Heart left ventricle (tissue), 13 donors: ENCODE measurements at regions not wholly inside any gene's neighbourhood (a gene's known extent, or its start where the extent isn't known, plus 50 kb on each side); places are given as distances from the start of the nearest gene placed in this dataset.
"Not testable (repeated sequence)": the region's sequence is repeated elsewhere in the genome, so short reads cannot be mapped to it uniquely, and the experiment has no call there.

Experiments used
- CTCF ChIP-seq, 12 donors: fragments of 200-600 bp; sonication (generic) in 4 of 12; IDR thresholded peaks; one replicate each; pipeline versions ENCODE4 v1.5.0 to v1.8.0; 2018 to 2022; ENCODE audit warnings: antibody characterized with exemption in 12 of 12, mild to moderate bottlenecking in 5 of 12
- POLR2A ChIP-seq, 2 donors: fragments of 450-650 bp; IDR thresholded peaks; one replicate each; pipeline ENCODE4 v1.6.1; 2017; ENCODE audit warnings: antibody characterized with exemption in 2 of 2, mild to moderate bottlenecking in 2 of 2, moderate library complexity in 2 of 2
- donor health status: ischemic (EF 13 %, LVEDD 7.1; RV severe dilation, severe dysfunction).
- donor health status: DM: no; HTN: yes; CAD: no.
- donor health status: DM: no; HTN: no; CAD: no.
- donor health status: ischemic (EF 25% LVEDD 6.9; RV normal size, moderate dysfunction).
- donor health status: ischemic (EF 25% LVEDD 5.7; RV mildly dilated, moderate dysfunction).
- donor health status: ischemic (EF 35%, LVEDD 5.7; RV mildly dilated, moderate dysfunction).
- donor health status: nonischemic (EF 11% LVEDD 7.7; RV severe dilation, severe dysfunction).
- donor health status: DM: yes; HTN: yes; CAD: no.
- donor health status: PGD.
- donor health status: ischemic (EF 29% LVEDD 5.4; RV normal size, mild dysfunction).
- donor health status: nonischemic (EF 23%, LVEDD 6.1; RV moderate dilation, normal function).

GRCh38 chr9:65503696-65504095, 172.0 kb upstream of the ZNG1E start:
- TF ChIP-seq POLR2A, CTCF (IDR thresholded peaks at IDR 0.05): not testable (repeated sequence)
